Neural progenitor cell (in vitro differentiated cells): ENCODE measurements at regions not wholly inside any gene's neighbourhood (a gene's known extent, or its start where the extent isn't known, plus 50 kb on each side); places are given as distances from the start of the nearest gene placed in this dataset.

Experiments
- EZH2 ChIP-seq: fragments of 200-600 bp; sonication (generic); IDR thresholded peaks from 2 replicates; pipeline ENCODE4 v1.6.1; 2017; ENCODE audit warnings: antibody characterized with exemption, mild to moderate bottlenecking, moderate library complexity
- TF ChIP-seq, protein P1 (sequence below): fragments of 200-600 bp; sonication (generic); IDR thresholded peaks from 2 replicates; pipeline ENCODE4 v1.5.1; 2017; ENCODE audit warnings: antibody characterized with exemption, mild to moderate bottlenecking

DNA sequence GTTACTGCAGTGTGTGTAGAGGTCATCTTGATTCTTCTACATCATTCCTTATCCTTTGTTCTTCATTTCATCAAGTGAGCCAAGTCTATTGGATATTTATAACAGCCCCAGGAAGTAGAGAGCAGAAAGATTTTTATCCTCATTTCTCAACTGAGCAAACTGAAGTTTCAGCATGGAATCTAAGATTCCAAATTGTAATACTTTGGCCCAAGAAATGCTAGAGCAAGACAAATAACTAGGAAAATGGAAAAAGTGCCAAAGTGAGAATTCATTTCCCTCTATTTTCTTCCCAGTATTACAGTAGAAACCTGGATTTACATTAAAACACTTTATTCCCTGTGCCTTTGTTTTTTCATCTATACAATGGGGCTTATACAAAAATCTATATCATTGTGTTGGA, 346.8 kb downstream of the ARPP21 start:
- TF ChIP-seq EZH2: no peak
- TF ChIP-seq, protein P1, sequence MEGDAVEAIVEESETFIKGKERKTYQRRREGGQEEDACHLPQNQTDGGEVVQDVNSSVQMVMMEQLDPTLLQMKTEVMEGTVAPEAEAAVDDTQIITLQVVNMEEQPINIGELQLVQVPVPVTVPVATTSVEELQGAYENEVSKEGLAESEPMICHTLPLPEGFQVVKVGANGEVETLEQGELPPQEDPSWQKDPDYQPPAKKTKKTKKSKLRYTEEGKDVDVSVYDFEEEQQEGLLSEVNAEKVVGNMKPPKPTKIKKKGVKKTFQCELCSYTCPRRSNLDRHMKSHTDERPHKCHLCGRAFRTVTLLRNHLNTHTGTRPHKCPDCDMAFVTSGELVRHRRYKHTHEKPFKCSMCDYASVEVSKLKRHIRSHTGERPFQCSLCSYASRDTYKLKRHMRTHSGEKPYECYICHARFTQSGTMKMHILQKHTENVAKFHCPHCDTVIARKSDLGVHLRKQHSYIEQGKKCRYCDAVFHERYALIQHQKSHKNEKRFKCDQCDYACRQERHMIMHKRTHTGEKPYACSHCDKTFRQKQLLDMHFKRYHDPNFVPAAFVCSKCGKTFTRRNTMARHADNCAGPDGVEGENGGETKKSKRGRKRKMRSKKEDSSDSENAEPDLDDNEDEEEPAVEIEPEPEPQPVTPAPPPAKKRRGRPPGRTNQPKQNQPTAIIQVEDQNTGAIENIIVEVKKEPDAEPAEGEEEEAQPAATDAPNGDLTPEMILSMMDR: no peak
